GM23338 (cell line): ENCODE measurements at regions not wholly inside any gene's neighbourhood (a gene's known extent, or its start where the extent isn't known, plus 50 kb on each side); places are given as distances from the start of the nearest gene placed in this dataset.
"Not testable (repeated sequence)": the region's sequence is repeated elsewhere in the genome, so short reads cannot be mapped to it uniquely, and the experiment has no call there.

Experiments
- ATAC-seq: fragments of 200-7000 bp; cut with Tn5 transposase; 3 replicates; pipeline ENCODE4 v1.9.1; 2020
- DNase-seq: peaks from one replicate; pipeline ENCODE4 v3.0.0-alpha.2; 2015; ENCODE audit warnings: low spot score
- H2AFZ ChIP-seq: fragments of 200-600 bp; sonication (generic); 2 replicates; pipeline ENCODE4 v1.8.0; 2016; ENCODE audit warnings: antibody characterized with exemption, mild to moderate bottlenecking, moderate library complexity
- H3F3A ChIP-seq: fragments of 200-600 bp; sonication (generic); replicated peaks from 2 replicates; pipeline ENCODE4 v1.8.0; 2017; ENCODE audit warnings: antibody characterized with exemption, mixed run types, low read depth
- H3K27ac ChIP-seq: fragments of 200-600 bp; sonication (generic); 2 replicates; pipeline ENCODE4 v1.6.1; 2016; ENCODE audit warnings: low read depth
- H3K27me3 ChIP-seq: fragments of 200-600 bp; sonication (generic); 2 replicates; pipeline ENCODE4 v1.8.0; 2016; ENCODE audit warnings: mild to moderate bottlenecking, mixed run types, moderate library complexity; ENCODE audit not compliant: insufficient read depth
- H3K36me3 ChIP-seq: fragments of 200-600 bp; sonication (generic); 2 replicates; pipeline ENCODE4 v1.8.0; 2016; ENCODE audit warnings: mild to moderate bottlenecking; ENCODE audit not compliant: insufficient read depth
- H3K4me1 ChIP-seq: fragments of 200-600 bp; sonication (generic); 2 replicates; pipeline ENCODE4 v1.8.0; 2016; ENCODE audit warnings: mild to moderate bottlenecking, moderate library complexity; ENCODE audit not compliant: insufficient read depth
- H3K4me2 ChIP-seq: fragments of 200-600 bp; sonication (generic); 2 replicates; pipeline ENCODE4 v1.7.1; 2017; ENCODE audit warnings: mixed run types
- H3K4me3 ChIP-seq: fragments of 200-600 bp; sonication (generic); 2 replicates; pipeline ENCODE4 v1.6.1; 2016; ENCODE audit warnings: mixed run types
- H3K79me2 ChIP-seq: fragments of 200-600 bp; sonication (generic); replicated peaks from 2 replicates; pipeline ENCODE4 v1.8.0; 2017; ENCODE audit warnings: mild to moderate bottlenecking; ENCODE audit not compliant: insufficient read depth
- H3K9me2 ChIP-seq: fragments of 200-600 bp; sonication (generic); 2 replicates; pipeline ENCODE4 v1.8.0; 2017; ENCODE audit not compliant: insufficient read depth
- H4K20me1 ChIP-seq: fragments of 200-600 bp; sonication (generic); replicated peaks from 2 replicates; pipeline ENCODE4 v1.8.0; 2017; ENCODE audit warnings: mild to moderate bottlenecking; ENCODE audit not compliant: insufficient read depth
- H3K27ac Mint-ChIP-seq: 2 replicates; pipeline ENCODE4 v1.8.0; 2020; ENCODE audit warnings: inconsistent platforms, mild to moderate bottlenecking, moderate library complexity, mixed read lengths
- H3K27me3 Mint-ChIP-seq: 3 replicates; pipeline ENCODE4 v1.8.0; 2022; ENCODE audit warnings: low read depth, mild to moderate bottlenecking, moderate library complexity, mixed read lengths, inconsistent platforms; ENCODE audit not compliant: insufficient read depth, poor library complexity
- H3K36me3 Mint-ChIP-seq: 3 replicates; pipeline ENCODE4 v1.8.0; 2021; ENCODE audit warnings: low read depth, mild to moderate bottlenecking, inconsistent platforms, moderate library complexity, mixed read lengths
- H3K4me1 Mint-ChIP-seq: 3 replicates; pipeline ENCODE4 v1.8.0; 2020; ENCODE audit warnings: mild to moderate bottlenecking, inconsistent platforms, mixed read lengths
- H3K4me3 Mint-ChIP-seq: 3 replicates; pipeline ENCODE4 v1.8.0; 2021; ENCODE audit warnings: moderate library complexity, mild to moderate bottlenecking, inconsistent platforms, mixed read lengths
- H3K9me3 Mint-ChIP-seq: 3 replicates; pipeline ENCODE4 v1.8.0; 2020; ENCODE audit warnings: moderate library complexity, mild to moderate bottlenecking, inconsistent platforms, mixed read lengths
- CREB1 ChIP-seq: fragments of 250-450 bp; sonication (Bioruptor Pico); IDR thresholded peaks from 2 replicates; pipeline ENCODE4 v1.5.0; 2020; ENCODE audit warnings: low read depth, mild to moderate bottlenecking, moderate library complexity
- ETS1 ChIP-seq: IDR thresholded peaks from 2 replicates; pipeline ENCODE4 v1.6.1; 2016; ENCODE audit warnings: antibody characterized with exemption
- EZH2 ChIP-seq: fragments of 200-600 bp; sonication (generic); IDR thresholded peaks from one replicate; pipeline ENCODE4 v1.8.0; 2017; ENCODE audit warnings: antibody characterized with exemption, mild to moderate bottlenecking, low read depth; ENCODE audit not compliant: unreplicated experiment
- JUNB ChIP-seq: IDR thresholded peaks from one replicate; pipeline ENCODE4 v1.6.1; 2016; ENCODE audit warnings: antibody characterized with exemption; ENCODE audit not compliant: unreplicated experiment
- NANOG ChIP-seq: IDR thresholded peaks from 2 replicates; pipeline ENCODE4 v1.6.1; 2016; ENCODE audit warnings: antibody characterized with exemption, borderline replicate concordance
- POLR2AphosphoS5 ChIP-seq: IDR thresholded peaks from 2 replicates; pipeline ENCODE4 v1.6.1; 2016; ENCODE audit warnings: antibody characterized with exemption, low read depth
- STAT1 ChIP-seq: IDR thresholded peaks from one replicate; pipeline ENCODE4 v1.6.1; 2016; ENCODE audit warnings: antibody characterized with exemption; ENCODE audit not compliant: unreplicated experiment
- ZNF114 ChIP-seq: fragments of 250-450 bp; sonication (Bioruptor Pico); IDR thresholded peaks from 2 replicates; pipeline ENCODE4 v1.5.0; 2020; ENCODE audit warnings: mild to moderate bottlenecking, moderate library complexity
- ZNF331 ChIP-seq: fragments of 250-450 bp; sonication (Bioruptor Pico); IDR thresholded peaks from 2 replicates; pipeline ENCODE4 v1.5.0; 2020; ENCODE audit warnings: low read depth, mild to moderate bottlenecking, moderate library complexity
- TF ChIP-seq, protein P1 (sequence below), 2 experiments: fragments of 200-600 bp in 1 of 2; sonication (generic) in 1 of 2; conservative IDR thresholded peaks; 2 replicates each; pipeline versions ENCODE4 v1.5.1 to v1.6.1; 2016 to 2017; ENCODE audit warnings: antibody characterized with exemption in 2 of 2, low read depth in 2 of 2, mild to moderate bottlenecking in 2 of 2, moderate library complexity in 1 of 2

DNA sequence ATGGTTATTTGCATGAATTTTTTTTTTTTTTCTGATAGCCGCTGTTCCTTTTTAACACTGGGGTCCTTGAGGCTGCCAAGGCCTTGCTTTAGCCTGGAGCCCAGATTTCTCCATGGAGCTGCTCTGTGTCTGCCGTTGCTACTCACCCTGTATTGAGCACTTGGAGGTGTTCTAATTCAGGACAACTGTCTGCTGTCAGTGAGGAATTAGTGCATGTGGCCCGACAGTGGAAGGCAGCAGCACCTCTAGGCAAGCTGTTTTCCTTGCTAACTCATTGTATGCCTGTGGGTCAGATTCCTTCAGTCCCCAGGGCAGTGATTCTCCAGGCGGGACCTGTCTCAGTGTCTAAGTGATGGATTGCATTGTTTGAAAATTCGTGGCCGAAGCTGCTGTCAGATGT lies 147.7 kb upstream of the DPP10 start:
- Mint-ChIP-seq H3K4me1 (peaks cover 23% of the 10 kb centered on the region), H3K9me3 (peaks cover 26% of the 10 kb centered on the region)

GRCh38 chr2:114300351-114300750 lies 142.1 kb upstream of the DPP10 start:
- not testable (repeated sequence) for H2AFZ ChIP-seq, H3K36me3 Mint-ChIP-seq, H3K27me3 Mint-ChIP-seq, DNase-seq, H4K20me1 ChIP-seq, H3K4me3 ChIP-seq, H3K4me2 ChIP-seq, H3K36me3 ChIP-seq, H3K79me2 ChIP-seq, H3K4me1 Mint-ChIP-seq, ATAC-seq, H3K4me1 ChIP-seq, H3K9me2 ChIP-seq, H3K27ac ChIP-seq, H3K27ac Mint-ChIP-seq, H3F3A ChIP-seq, H3K27me3 ChIP-seq, H3K4me3 Mint-ChIP-seq
- H3K9me3 Mint-ChIP-seq, result peaks cover 45% of the 10 kb centered on the region

More for the DNA sequence above, 147.7 kb upstream of the DPP10 start:
- peaks cover 4% of the 10 kb centered on the region; the same call in 1 of the 3 replicates for H3K36me3 Mint-ChIP-seq
- no peak overlapping the region for H3K4me3 Mint-ChIP-seq
- ATAC-seq, result peak; percentile 70
- no peaks in the 10 kb centered on the region for H4K20me1 ChIP-seq
- H3K27me3 ChIP-seq, result no peaks in the 10 kb centered on the region
- H3F3A ChIP-seq, result no peaks in the 10 kb centered on the region
- H3K79me2 ChIP-seq, result no peaks in the 10 kb centered on the region
- peaks cover 11% of the 10 kb centered on the region for H3K4me1 ChIP-seq
- H3K27me3 Mint-ChIP-seq, result no peaks in the 10 kb centered on the region
- H3K4me3 ChIP-seq, result no peak overlapping the region
- no peaks in the 10 kb centered on the region for H3K36me3 ChIP-seq
- no peak overlapping the region for H3K27ac ChIP-seq
- DNase-seq, result no peak
- no peaks in the 10 kb centered on the region for H3K9me2 ChIP-seq
- TF ChIP-seq ETS1 (no peak), STAT1 (no peak), POLR2AphosphoS5 (no peak), ZNF114 (CRISPR knock-in tag) (no peak)
- no peak overlapping the region for H3K27ac Mint-ChIP-seq
- no peak overlapping the region for H2AFZ ChIP-seq
- no peak overlapping the region for H3K4me2 ChIP-seq

- no peaks in the 10 kb centered on the region; the same call in 2 of the 3 replicates for H3K4me1 Mint-ChIP-seq
Observed at GRCh38 chr2:114316532-114317300, 125.7 kb upstream of the DPP10 start.

More at GRCh38 chr2:114316532-114317300, 125.7 kb upstream of the DPP10 start:
- DNase-seq (no peak), ATAC-seq (no peak)
- Histone ChIP-seq H3K4me2 (no peak overlapping the region), H3K9me2 (peaks cover 4% of the 10 kb centered on the region; the same call in 1 of the 2 replicates), H2AFZ (no peak overlapping the region; the same call in 1 of the 2 replicates), H3K27me3 (no peaks in the 10 kb centered on the region), H3K27ac (no peak overlapping the region), H4K20me1 (no peaks in the 10 kb centered on the region), H3F3A (no peaks in the 10 kb centered on the region), H3K4me3 (no peak overlapping the region), H3K4me1 (no peaks in the 10 kb centered on the region), H3K79me2 (no peaks in the 10 kb centered on the region), H3K36me3 (no peaks in the 10 kb centered on the region)
- no peak overlapping the region for H3K27ac Mint-ChIP-seq
- TF ChIP-seq, protein P1, sequence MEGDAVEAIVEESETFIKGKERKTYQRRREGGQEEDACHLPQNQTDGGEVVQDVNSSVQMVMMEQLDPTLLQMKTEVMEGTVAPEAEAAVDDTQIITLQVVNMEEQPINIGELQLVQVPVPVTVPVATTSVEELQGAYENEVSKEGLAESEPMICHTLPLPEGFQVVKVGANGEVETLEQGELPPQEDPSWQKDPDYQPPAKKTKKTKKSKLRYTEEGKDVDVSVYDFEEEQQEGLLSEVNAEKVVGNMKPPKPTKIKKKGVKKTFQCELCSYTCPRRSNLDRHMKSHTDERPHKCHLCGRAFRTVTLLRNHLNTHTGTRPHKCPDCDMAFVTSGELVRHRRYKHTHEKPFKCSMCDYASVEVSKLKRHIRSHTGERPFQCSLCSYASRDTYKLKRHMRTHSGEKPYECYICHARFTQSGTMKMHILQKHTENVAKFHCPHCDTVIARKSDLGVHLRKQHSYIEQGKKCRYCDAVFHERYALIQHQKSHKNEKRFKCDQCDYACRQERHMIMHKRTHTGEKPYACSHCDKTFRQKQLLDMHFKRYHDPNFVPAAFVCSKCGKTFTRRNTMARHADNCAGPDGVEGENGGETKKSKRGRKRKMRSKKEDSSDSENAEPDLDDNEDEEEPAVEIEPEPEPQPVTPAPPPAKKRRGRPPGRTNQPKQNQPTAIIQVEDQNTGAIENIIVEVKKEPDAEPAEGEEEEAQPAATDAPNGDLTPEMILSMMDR (conservative IDR thresholded peaks at IDR 0.05; ENCODE audit: low read depth in 2 of 2), result no peak
- TF ChIP-seq JUNB (no peak), ETS1 (no peak), NANOG (no peak), STAT1 (no peak), ZNF331 (CRISPR knock-in tag) (no peak), ZNF114 (CRISPR knock-in tag) (no peak), EZH2 (no peak), POLR2AphosphoS5 (no peak), CREB1 (no peak)
- no peaks in the 10 kb centered on the region for H3K27me3 Mint-ChIP-seq
- no peak overlapping the region for H3K4me3 Mint-ChIP-seq
- H3K9me3 Mint-ChIP-seq, result peaks cover 16% of the 10 kb centered on the region
- no peaks in the 10 kb centered on the region for H3K36me3 Mint-ChIP-seq
